Activated naive CD4-positive, alpha-beta T cell treated with anti-CD3 and anti-CD28 coated beads, Interleukin-2, amount 50 U/mL, for 72 hours (primary cell): ENCODE measurements at regions not wholly inside any gene's neighbourhood (a gene's known extent, or its start where the extent isn't known, plus 50 kb on each side); places are given as distances from the start of the nearest gene placed in this dataset.

Experiments
- ATAC-seq, 2 donors: fragments of 150-1000 bp; cut with Tn5 transposase; 2 replicates each; pipeline ENCODE4 v1.10.0; 2021; ENCODE audit warnings: mild to moderate bottlenecking in 2 of 2, moderate library complexity in 2 of 2
- DNase-seq, 2 donors: peaks; one replicate each; pipeline ENCODE4 v3.0.0; 2021 to 2022; ENCODE audit warnings: low spot score in 2 of 2
- H3K27ac Mint-ChIP-seq, 2 donors: one replicate each; pipeline ENCODE4 v1.8.0; 2022; ENCODE audit warnings: mild to moderate bottlenecking in 2 of 2, mixed read lengths in 2 of 2
- H3K36me3 Mint-ChIP-seq, 2 donors: one replicate each; pipeline ENCODE4 v1.8.0; 2022; ENCODE audit warnings: mixed read lengths in 2 of 2
- H3K9me3 Mint-ChIP-seq, 2 donors: one replicate each; pipeline ENCODE4 v1.8.0; 2022; ENCODE audit warnings: mixed read lengths in 2 of 2

GRCh38 chr5:2921176-2921575, 169.7 kb upstream of the IRX2 start:
- peaks cover 2 to 13% of the 10 kb centered on the region in 2 donors for H3K9me3 Mint-ChIP-seq
- H3K36me3 Mint-ChIP-seq = peaks cover 0 to 4% of the 10 kb centered on the region in 2 donors
- DNase-seq (no peak), ATAC-seq (no peak)
- no peak overlapping the region for H3K27ac Mint-ChIP-seq

GRCh38 chr5:2920312-2920711, 168.8 kb upstream of the IRX2 start:
- no peak for DNase-seq
- no peak overlapping the region for H3K27ac Mint-ChIP-seq
- no peak for ATAC-seq
- H3K36me3 Mint-ChIP-seq = peaks cover 0 to 4% of the 10 kb centered on the region in 2 donors
- peaks cover 2 to 15% of the 10 kb centered on the region in 2 donors for H3K9me3 Mint-ChIP-seq

GRCh38 chr5:2919310-2920018, 168.0 kb upstream of the IRX2 start:
- H3K27ac Mint-ChIP-seq = no peak overlapping the region
- H3K9me3 Mint-ChIP-seq = peaks cover 7 to 23% of the 10 kb centered on the region in 2 donors
- DNase-seq = no peak
- peaks cover 5 to 9% of the 10 kb centered on the region in 2 donors for H3K36me3 Mint-ChIP-seq
- no peak for ATAC-seq

- ATAC-seq (no peak), DNase-seq (no peak)
- peaks cover 14 to 27% of the 10 kb centered on the region in 2 donors for H3K9me3 Mint-ChIP-seq
- no peak overlapping the region for H3K27ac Mint-ChIP-seq
- peaks cover 5 to 17% of the 10 kb centered on the region in 2 donors for H3K36me3 Mint-ChIP-seq
Measured at GRCh38 chr5:2917524-2917923, 166.0 kb upstream of the IRX2 start.

GRCh38 chr5:2917093-2917492, 165.6 kb upstream of the IRX2 start:
- Mint-ChIP-seq H3K27ac (no peak overlapping the region), H3K36me3 (peaks cover 5 to 17% of the 10 kb centered on the region in 2 donors), H3K9me3 (peaks cover 14 to 27% of the 10 kb centered on the region in 2 donors)
- DNase-seq (no peak), ATAC-seq (no peak)

- ATAC-seq (no peak), DNase-seq (no peak)
- Mint-ChIP-seq H3K27ac (no peak overlapping the region), H3K36me3 (peaks cover 5 to 17% of the 10 kb centered on the region in 2 donors), H3K9me3 (peaks cover 21 to 23% of the 10 kb centered on the region in 2 donors)
Measured at GRCh38 chr5:2916076-2916682, 164.7 kb upstream of the IRX2 start.

GRCh38 chr5:2914981-2915484, 163.6 kb upstream of the IRX2 start:
- H3K36me3 Mint-ChIP-seq = peaks cover 5 to 17% of the 10 kb centered on the region in 2 donors
- no peak overlapping the region for H3K27ac Mint-ChIP-seq
- DNase-seq (no peak), ATAC-seq (no peak)
- H3K9me3 Mint-ChIP-seq = peaks cover 19 to 21% of the 10 kb centered on the region in 2 donors

- no peak for DNase-seq
- ATAC-seq = no peak
- peaks cover 5 to 17% of the 10 kb centered on the region in 2 donors for H3K36me3 Mint-ChIP-seq
- peaks cover 19 to 21% of the 10 kb centered on the region in 2 donors for H3K9me3 Mint-ChIP-seq
- no peak overlapping the region for H3K27ac Mint-ChIP-seq
Measured at GRCh38 chr5:2914022-2914661, 162.7 kb upstream of the IRX2 start.

- no peak for DNase-seq
- Mint-ChIP-seq H3K27ac (no peak overlapping the region), H3K36me3 (peaks cover 5 to 14% of the 10 kb centered on the region in 2 donors), H3K9me3 (peaks cover 19 to 21% of the 10 kb centered on the region in 2 donors)
- no peak for ATAC-seq
Measured at GRCh38 chr5:2913281-2913680, 161.8 kb upstream of the IRX2 start.

GRCh38 chr5:2912741-2913140, 161.3 kb upstream of the IRX2 start:
- Mint-ChIP-seq H3K27ac (no peak overlapping the region), H3K9me3 (peaks cover 19 to 21% of the 10 kb centered on the region in 2 donors), H3K36me3 (peaks cover 5 to 14% of the 10 kb centered on the region in 2 donors)
- ATAC-seq (no peak), DNase-seq (no peak)

- H3K9me3 Mint-ChIP-seq = peaks cover 19 to 21% of the 10 kb centered on the region in 2 donors
- no peak for DNase-seq
- peaks cover 5 to 14% of the 10 kb centered on the region in 2 donors for H3K36me3 Mint-ChIP-seq
- ATAC-seq = no peak
- H3K27ac Mint-ChIP-seq = no peak overlapping the region
Measured at GRCh38 chr5:2910401-2911175, 159.1 kb upstream of the IRX2 start.

GRCh38 chr5:2909035-2909434, 157.6 kb upstream of the IRX2 start:
- Mint-ChIP-seq H3K27ac (no peak overlapping the region), H3K36me3 (peaks cover 0 to 9% of the 10 kb centered on the region in 2 donors), H3K9me3 (peaks cover 9 to 17% of the 10 kb centered on the region in 2 donors)
- DNase-seq = no peak
- ATAC-seq = no peak

- DNase-seq = no peak
- ATAC-seq = no peak
- H3K36me3 Mint-ChIP-seq = peaks cover 0 to 1% of the 10 kb centered on the region in 2 donors
- peaks cover 4 to 11% of the 10 kb centered on the region in 2 donors for H3K9me3 Mint-ChIP-seq
- no peak overlapping the region for H3K27ac Mint-ChIP-seq
Measured at GRCh38 chr5:2908086-2908485, 156.6 kb upstream of the IRX2 start.

- Mint-ChIP-seq H3K27ac (no peak overlapping the region), H3K9me3 (peaks cover 0 to 7% of the 10 kb centered on the region in 2 donors), H3K36me3 (peaks cover 0 to 7% of the 10 kb centered on the region in 2 donors)
- DNase-seq = no peak
- no peak for ATAC-seq
Measured at GRCh38 chr5:2906302-2907090, 155.0 kb upstream of the IRX2 start.

- Mint-ChIP-seq H3K9me3 (peaks cover 1 to 7% of the 10 kb centered on the region in 2 donors), H3K36me3 (peaks cover 0 to 13% of the 10 kb centered on the region in 2 donors), H3K27ac (no peak overlapping the region)
- no peak for DNase-seq
- ATAC-seq = no peak
Measured at GRCh38 chr5:2905741-2906140, 154.3 kb upstream of the IRX2 start.

GRCh38 chr5:2904956-2905355, 153.5 kb upstream of the IRX2 start:
- no peak for DNase-seq
- no peak for ATAC-seq
- H3K9me3 Mint-ChIP-seq = peaks cover 3 to 9% of the 10 kb centered on the region in 2 donors

More at GRCh38 chr5:2904956-2905355, 153.5 kb upstream of the IRX2 start:
- Mint-ChIP-seq H3K36me3 (peaks cover 0 to 14% of the 10 kb centered on the region in 2 donors), H3K27ac (no peak overlapping the region)
